HG03135 (cell line): ENCODE measurements at regions not wholly inside any gene's neighbourhood (a gene's known extent, or its start where the extent isn't known, plus 50 kb on each side); places are given as distances from the start of the nearest gene placed in this dataset.
"Not testable (repeated sequence)": the region's sequence is repeated elsewhere in the genome, so short reads cannot be mapped to it uniquely, and the experiment has no call there.

ENCODE experiments used
- ATAC-seq: cut with Tn5 transposase; IDR thresholded peaks from one replicate; pipeline ENCODE4 v1.9.1; 2021; ENCODE audit warnings: mild to moderate bottlenecking, moderate library complexity; ENCODE audit not compliant: unreplicated experiment

- no peak for ATAC-seq
These were observed 221.6 kb downstream of the NR2F1-AS1 start for GRCh38 chr5:93359296-93359959.

- ATAC-seq = no peak
These were observed 222.8 kb downstream of the NR2F1-AS1 start for GRCh38 chr5:93358176-93358575.

- no peak for ATAC-seq
These were observed 223.3 kb downstream of the NR2F1-AS1 start for GRCh38 chr5:93357686-93358085.

- no peak for ATAC-seq
These were observed 225.3 kb downstream of the NR2F1-AS1 start for GRCh38 chr5:93355691-93356090.

- no peak for ATAC-seq
These were observed 228.8 kb downstream of the NR2F1-AS1 start for GRCh38 chr5:93352186-93352585.

- no peak for ATAC-seq
These were observed 231.4 kb downstream of the NR2F1-AS1 start for GRCh38 chr5:93349613-93350012.

GRCh38 chr5:93348231-93348630 lies 232.8 kb downstream of the NR2F1-AS1 start:
- ATAC-seq = no peak

GRCh38 chr5:93346850-93347249 lies 234.2 kb downstream of the NR2F1-AS1 start:
- ATAC-seq = not testable (repeated sequence)

GRCh38 chr5:93346301-93346700 lies 234.7 kb downstream of the NR2F1-AS1 start:
- ATAC-seq = no peak

GRCh38 chr5:93343570-93343969 lies 237.4 kb downstream of the NR2F1-AS1 start:
- no peak for ATAC-seq

- ATAC-seq = no peak
These were observed 238.4 kb downstream of the NR2F1-AS1 start for GRCh38 chr5:93342563-93343061.

- ATAC-seq = no peak
These were observed 240.1 kb downstream of the NR2F1-AS1 start for GRCh38 chr5:93340881-93341280.

- no peak for ATAC-seq
These were observed 243.9 kb downstream of the NR2F1-AS1 start for GRCh38 chr5:93337138-93337537.

- ATAC-seq = no peak
These were observed 244.5 kb downstream of the NR2F1-AS1 start for GRCh38 chr5:93336330-93337110.

GRCh38 chr5:93331863-93332262 lies 249.2 kb downstream of the NR2F1-AS1 start:
- no peak for ATAC-seq

GRCh38 chr5:93331241-93331640 lies 249.8 kb downstream of the NR2F1-AS1 start:
- no peak for ATAC-seq

GRCh38 chr5:93330506-93330905 lies 250.5 kb downstream of the NR2F1-AS1 start:
- no peak for ATAC-seq

GRCh38 chr5:93329756-93330155 lies 251.3 kb downstream of the NR2F1-AS1 start:
- no peak for ATAC-seq

- no peak for ATAC-seq
These were observed 252.2 kb downstream of the NR2F1-AS1 start for GRCh38 chr5:93328833-93329232.

- ATAC-seq = no peak
These were observed 253.4 kb downstream of the NR2F1-AS1 start for GRCh38 chr5:93327605-93328004.

GRCh38 chr5:93325946-93326345 lies 255.1 kb downstream of the NR2F1-AS1 start:
- no peak for ATAC-seq
